Panc1 (cell line): ENCODE measurements at regions not wholly inside any gene's neighbourhood (a gene's known extent, or its start where the extent isn't known, plus 50 kb on each side); places are given as distances from the start of the nearest gene placed in this dataset.

Experiments
- ATAC-seq: fragments of 200-7000 bp; cut with Tn5 transposase; 2 replicates; pipeline ENCODE4 v1.9.1; 2020; ENCODE audit warnings: mild to moderate bottlenecking, moderate library complexity
- BruUV-seq: library from RNA; stranded (reverse); fragments of 400-500 nt; replicated peaks from 2 replicates; lab custom pipeline; 2021; lab: Mats Ljungman, UMichigan
- CTCF ChIA-PET: fragments of 300-600 bp; sonication (Branson Sonifier 250); formaldehyde crosslinking; loops from one replicate; lab custom pipeline; 2022; ENCODE audit warnings: antibody characterized with exemption; lab: Charles Lee
- POLR2A ChIA-PET: fragments of 300-600 bp; sonication (Branson Sonifier 250); formaldehyde crosslinking; loops from one replicate; lab custom pipeline; 2022; ENCODE audit warnings: antibody characterized with exemption; lab: Charles Lee
- DNase-seq: peaks from one replicate; pipeline ENCODE4 v3.0.0-alpha.2; 2010; ENCODE audit warnings: low read depth, low spot score
- H3K27ac ChIP-seq: 2 replicates; pipeline ENCODE4 v1.5.1; 2011; ENCODE audit warnings: mild to moderate bottlenecking, low read length, inconsistent platforms
- H3K27me3 ChIP-seq: fragments of 200-500 bp; sonication (Bioruptor generic); 2 replicates; pipeline ENCODE4 v1.6.0; 2014; ENCODE audit warnings: low read length, inconsistent platforms; ENCODE audit not compliant: control insufficient read depth, insufficient read depth
- H3K36me3 ChIP-seq: fragments of 200-500 bp; sonication (Bioruptor generic); 2 replicates; pipeline ENCODE4 v1.5.1; 2014; ENCODE audit warnings: inconsistent platforms, mild to moderate bottlenecking, low read length, moderate library complexity; ENCODE audit not compliant: control insufficient read depth, insufficient read depth
- H3K4me1 ChIP-seq: 2 replicates; pipeline ENCODE4 v1.5.1; 2011; ENCODE audit warnings: inconsistent platforms, mild to moderate bottlenecking, low read length, moderate library complexity; ENCODE audit not compliant: control insufficient read depth, insufficient read depth
- H3K4me3 ChIP-seq, 2 experiments: 2 replicates each; pipeline ENCODE4 v1.5.1; 2011 to 2012; ENCODE audit warnings: low read depth in 2 of 2, low read length in 2 of 2, mild to moderate bottlenecking in 2 of 2, inconsistent platforms in 1 of 2, moderate library complexity in 1 of 2
- H3K9me3 ChIP-seq: fragments of 200-500 bp; sonication (Bioruptor generic); 2 replicates; pipeline ENCODE4 v1.5.1; 2014; ENCODE audit warnings: low read depth, mild to moderate bottlenecking, inconsistent platforms, low read length, moderate library complexity; ENCODE audit not compliant: control insufficient read depth, insufficient read depth
- CTCF ChIP-seq: fragments of 450-650 bp; IDR thresholded peaks from 2 replicates; pipeline ENCODE4 v1.5.1; 2017; ENCODE audit warnings: mild to moderate bottlenecking
- POLR2AphosphoS5 ChIP-seq: IDR thresholded peaks from 2 replicates; pipeline ENCODE4 v1.6.1; 2012; ENCODE audit warnings: mild to moderate bottlenecking, low read depth, low read length, moderate library complexity
- SIN3A ChIP-seq: IDR thresholded peaks from 2 replicates; pipeline ENCODE4 v1.6.1; 2012; ENCODE audit warnings: low read depth, mild to moderate bottlenecking, low read length, moderate library complexity, borderline replicate concordance; ENCODE audit not compliant: insufficient read depth
- TCF7L2 ChIP-seq: IDR thresholded peaks from 2 replicates; pipeline ENCODE4 v1.6.1; 2011; ENCODE audit warnings: mild to moderate bottlenecking, low read depth, low read length, inconsistent platforms
- in situ Hi-C: cut with HindIII; loops from 2 replicates; pipeline ENCODE4 v1.10.0; 2016; ENCODE audit warnings: low sequenced_read_pairs, low pct_unique_long_range_greater_than_20kb
- intact Hi-C: fragments of 100-400 bp; cut with micrococcal nuclease; formaldehyde crosslinking; loops from one replicate; pipeline ENCODE4 v1.10.0; 2022; ENCODE audit not compliant: unreplicated experiment
- TF ChIP-seq, protein P1 (sequence below), 2 experiments: IDR thresholded peaks; 2 replicates each; pipeline ENCODE4 v1.6.1; 2011 to 2012; ENCODE audit warnings: low read depth in 2 of 2, control low read depth in 1 of 2, low read length in 1 of 2, mild to moderate bottlenecking in 1 of 2, moderate library complexity in 1 of 2; ENCODE audit not compliant: insufficient read depth in 1 of 2

GRCh38 chr22:26798462-26799065, 141.2 kb downstream of the MIAT start:
- TF ChIP-seq CTCF: no peak
- no peak for TF ChIP-seq SIN3A
- TF ChIP-seq POLR2AphosphoS5: no peak
- TF ChIP-seq TCF7L2: no peak
- TF ChIP-seq, protein P1, sequence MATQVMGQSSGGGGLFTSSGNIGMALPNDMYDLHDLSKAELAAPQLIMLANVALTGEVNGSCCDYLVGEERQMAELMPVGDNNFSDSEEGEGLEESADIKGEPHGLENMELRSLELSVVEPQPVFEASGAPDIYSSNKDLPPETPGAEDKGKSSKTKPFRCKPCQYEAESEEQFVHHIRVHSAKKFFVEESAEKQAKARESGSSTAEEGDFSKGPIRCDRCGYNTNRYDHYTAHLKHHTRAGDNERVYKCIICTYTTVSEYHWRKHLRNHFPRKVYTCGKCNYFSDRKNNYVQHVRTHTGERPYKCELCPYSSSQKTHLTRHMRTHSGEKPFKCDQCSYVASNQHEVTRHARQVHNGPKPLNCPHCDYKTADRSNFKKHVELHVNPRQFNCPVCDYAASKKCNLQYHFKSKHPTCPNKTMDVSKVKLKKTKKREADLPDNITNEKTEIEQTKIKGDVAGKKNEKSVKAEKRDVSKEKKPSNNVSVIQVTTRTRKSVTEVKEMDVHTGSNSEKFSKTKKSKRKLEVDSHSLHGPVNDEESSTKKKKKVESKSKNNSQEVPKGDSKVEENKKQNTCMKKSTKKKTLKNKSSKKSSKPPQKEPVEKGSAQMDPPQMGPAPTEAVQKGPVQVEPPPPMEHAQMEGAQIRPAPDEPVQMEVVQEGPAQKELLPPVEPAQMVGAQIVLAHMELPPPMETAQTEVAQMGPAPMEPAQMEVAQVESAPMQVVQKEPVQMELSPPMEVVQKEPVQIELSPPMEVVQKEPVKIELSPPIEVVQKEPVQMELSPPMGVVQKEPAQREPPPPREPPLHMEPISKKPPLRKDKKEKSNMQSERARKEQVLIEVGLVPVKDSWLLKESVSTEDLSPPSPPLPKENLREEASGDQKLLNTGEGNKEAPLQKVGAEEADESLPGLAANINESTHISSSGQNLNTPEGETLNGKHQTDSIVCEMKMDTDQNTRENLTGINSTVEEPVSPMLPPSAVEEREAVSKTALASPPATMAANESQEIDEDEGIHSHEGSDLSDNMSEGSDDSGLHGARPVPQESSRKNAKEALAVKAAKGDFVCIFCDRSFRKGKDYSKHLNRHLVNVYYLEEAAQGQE (IDR thresholded peaks at IDR 0.05; ENCODE audit: insufficient read depth in 1 of 2, low read depth in 2 of 2, low read length in 1 of 2): no peak
- H3K4me1 ChIP-seq: no peaks in the 10 kb centered on the region
- DNase-seq: no peak
- H3K36me3 ChIP-seq: no peaks in the 10 kb centered on the region
- ChIA-PET POLR2A (no interaction called here), CTCF (no interaction called here)
- H3K4me3 ChIP-seq: no peak overlapping the region
- BruUV-seq: no TSS peak
- in situ Hi-C loops (no loop called here), intact Hi-C loops (no loop called here)
- no peaks in the 10 kb centered on the region for H3K9me3 ChIP-seq
- H3K27me3 ChIP-seq: no peaks in the 10 kb centered on the region
- no peak for ATAC-seq
- H3K27ac ChIP-seq: no peak overlapping the region

DNA sequence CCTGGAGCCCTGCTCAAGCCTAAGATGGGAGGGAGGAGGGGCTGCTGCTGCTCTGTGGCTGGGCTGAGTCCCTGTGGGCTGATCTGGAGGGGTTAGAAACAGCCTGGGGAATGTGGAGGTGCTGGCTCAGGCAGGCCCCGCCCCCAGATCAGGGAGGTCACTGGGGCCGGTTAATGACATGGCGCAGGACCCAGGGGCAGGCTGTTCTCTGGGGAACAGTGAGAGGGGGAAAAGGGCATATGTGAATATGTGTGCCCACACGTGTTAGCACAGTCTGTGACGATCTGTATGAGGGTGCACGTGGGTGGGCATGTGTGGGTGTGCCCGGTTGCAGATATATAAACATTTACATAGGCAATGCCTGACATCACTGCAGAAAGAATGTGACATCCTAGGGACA, 143.5 kb downstream of the MIAT start:
- no TSS peak for BruUV-seq
- ATAC-seq: no peak
- Histone ChIP-seq H3K4me3 (no peak overlapping the region), H3K27ac (no peak overlapping the region), H3K9me3 (no peaks in the 10 kb centered on the region), H3K36me3 (no peaks in the 10 kb centered on the region), H3K27me3 (no peaks in the 10 kb centered on the region), H3K4me1 (no peaks in the 10 kb centered on the region)
- intact Hi-C loops: no loop called here
- in situ Hi-C loops: no loop called here
- CTCF ChIA-PET: no interaction called here
- POLR2A ChIA-PET: no interaction called here
- TF ChIP-seq, protein P1 (IDR thresholded peaks at IDR 0.05; ENCODE audit: insufficient read depth in 1 of 2, low read depth in 2 of 2, low read length in 1 of 2): no peak
- TF ChIP-seq TCF7L2 (no peak), SIN3A (no peak), POLR2AphosphoS5 (no peak), CTCF (no peak)
- DNase-seq: no peak
